SU-DHL-6 (cell line): ENCODE measurements at regions not wholly inside any gene's neighbourhood (a gene's known extent, or its start where the extent isn't known, plus 50 kb on each side); places are given as distances from the start of the nearest gene placed in this dataset.

Experiments used
- EZH2phosphoT487 ChIP-seq: fragments of 200-600 bp; sonication (generic), shearing (Covaris generic); conservative IDR thresholded peaks from 2 replicates; pipeline ENCODE4 v1.6.1; 2018; ENCODE audit warnings: mild to moderate bottlenecking, antibody characterized with exemption, low read length, moderate library complexity, mixed read lengths
- TF ChIP-seq, protein P1 (sequence below): fragments of 200-600 bp; sonication (generic); IDR thresholded peaks from one replicate; pipeline ENCODE4 v1.5.1; 2017; ENCODE audit warnings: antibody characterized with exemption, mild to moderate bottlenecking, low read length, moderate library complexity; ENCODE audit not compliant: insufficient read depth, poor library complexity, severe bottlenecking

- TF ChIP-seq, protein P1, sequence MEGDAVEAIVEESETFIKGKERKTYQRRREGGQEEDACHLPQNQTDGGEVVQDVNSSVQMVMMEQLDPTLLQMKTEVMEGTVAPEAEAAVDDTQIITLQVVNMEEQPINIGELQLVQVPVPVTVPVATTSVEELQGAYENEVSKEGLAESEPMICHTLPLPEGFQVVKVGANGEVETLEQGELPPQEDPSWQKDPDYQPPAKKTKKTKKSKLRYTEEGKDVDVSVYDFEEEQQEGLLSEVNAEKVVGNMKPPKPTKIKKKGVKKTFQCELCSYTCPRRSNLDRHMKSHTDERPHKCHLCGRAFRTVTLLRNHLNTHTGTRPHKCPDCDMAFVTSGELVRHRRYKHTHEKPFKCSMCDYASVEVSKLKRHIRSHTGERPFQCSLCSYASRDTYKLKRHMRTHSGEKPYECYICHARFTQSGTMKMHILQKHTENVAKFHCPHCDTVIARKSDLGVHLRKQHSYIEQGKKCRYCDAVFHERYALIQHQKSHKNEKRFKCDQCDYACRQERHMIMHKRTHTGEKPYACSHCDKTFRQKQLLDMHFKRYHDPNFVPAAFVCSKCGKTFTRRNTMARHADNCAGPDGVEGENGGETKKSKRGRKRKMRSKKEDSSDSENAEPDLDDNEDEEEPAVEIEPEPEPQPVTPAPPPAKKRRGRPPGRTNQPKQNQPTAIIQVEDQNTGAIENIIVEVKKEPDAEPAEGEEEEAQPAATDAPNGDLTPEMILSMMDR, result no peak
- no peak for TF ChIP-seq EZH2phosphoT487
Observed at GRCh38 chr13:104436555-104436954, 1370.3 kb upstream of the SLC10A2 start.
